RPMI8226 (cell line): ENCODE measurements at regions not wholly inside any gene's neighbourhood (a gene's known extent, or its start where the extent isn't known, plus 50 kb on each side); places are given as distances from the start of the nearest gene placed in this dataset.
"Not testable (repeated sequence)": the region's sequence is repeated elsewhere in the genome, so short reads cannot be mapped to it uniquely, and the experiment has no call there.

Experiments
- DNase-seq: peaks from one replicate; pipeline ENCODE4 v3.0.0-alpha.2; 2015

GRCh38 chr2:62654876-62655359, 50.6 kb upstream of the EHBP1 start:
- no peak for DNase-seq

GRCh38 chr2:62654423-62654791, 51.1 kb upstream of the EHBP1 start:
- no peak for DNase-seq

DNA sequence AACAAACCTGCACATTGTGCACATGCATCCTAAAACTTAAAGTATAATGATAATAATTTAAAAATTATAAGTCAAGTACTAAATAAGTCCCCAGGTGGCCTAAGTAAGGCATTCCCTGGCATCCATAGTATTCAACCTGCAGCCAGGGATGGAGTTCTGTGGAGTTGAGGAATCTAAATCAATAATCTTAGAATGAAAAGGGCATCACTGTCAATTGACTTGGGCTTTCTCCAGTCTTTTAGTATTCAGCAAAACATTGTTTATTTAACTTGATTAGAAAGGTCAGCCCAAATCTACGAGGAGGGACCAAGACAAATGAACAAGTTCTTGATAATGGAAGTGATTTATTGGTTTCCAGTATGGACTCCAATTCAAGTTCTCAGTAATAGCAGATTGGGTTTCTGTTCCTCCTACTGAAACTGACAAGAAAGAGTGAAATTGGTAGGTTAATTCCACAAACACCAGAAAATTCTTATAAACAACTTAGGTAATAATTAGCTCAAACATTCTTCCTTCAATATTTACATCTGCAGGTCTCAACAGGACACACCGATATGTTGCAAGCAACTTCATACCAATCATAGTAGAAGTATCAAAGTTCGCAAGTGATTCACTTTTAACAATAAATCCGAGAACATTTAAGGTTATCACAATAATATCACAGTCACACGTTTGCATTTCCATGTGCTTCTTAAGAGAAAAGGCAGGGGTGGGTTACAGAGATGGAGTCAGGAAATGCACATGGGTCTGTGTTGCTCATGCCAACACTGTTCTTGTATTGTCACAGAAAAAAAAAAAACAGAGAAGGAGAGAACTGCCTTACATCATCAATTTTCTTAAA, 51.7 kb upstream of the EHBP1 start:
- no peak for DNase-seq

- DNase-seq, result not testable (repeated sequence)
Measured at GRCh38 chr2:62649087-62649486, 56.4 kb upstream of the EHBP1 start.

GRCh38 chr2:62643100-62643471, 62.4 kb upstream of the EHBP1 start:
- no peak for DNase-seq

DNA sequence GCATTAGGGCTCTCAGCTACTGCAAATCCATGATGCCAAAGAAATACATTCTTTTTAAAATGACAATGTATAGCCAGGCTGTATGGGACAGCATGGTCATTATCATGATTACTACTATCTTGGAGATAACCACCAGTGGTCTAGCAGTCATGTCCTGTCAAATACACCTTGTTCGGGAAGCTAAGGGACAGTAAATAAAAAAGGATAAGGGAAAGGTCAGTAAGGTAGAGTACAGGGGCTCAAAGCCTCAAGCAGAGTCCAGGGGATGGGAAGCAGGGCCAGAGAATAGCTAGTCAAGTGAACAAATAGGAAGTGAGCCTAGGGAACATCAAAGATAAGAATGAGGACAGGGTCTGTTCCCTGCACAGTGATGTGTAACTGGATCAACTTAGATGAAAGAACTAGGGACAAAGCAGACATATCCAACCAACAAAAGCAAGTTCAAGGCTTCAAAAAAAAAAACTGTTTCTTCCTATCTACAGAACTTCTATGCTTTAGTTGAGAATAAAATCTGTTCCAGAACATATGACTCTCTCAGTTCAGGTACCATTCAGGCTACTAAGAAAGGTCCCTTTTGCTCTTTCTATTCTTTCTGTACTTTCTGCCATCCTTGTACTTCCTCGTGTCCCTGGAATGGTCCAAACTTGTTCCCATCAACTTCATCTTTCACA, 62.9 kb upstream of the EHBP1 start:
- DNase-seq, result no peak

DNA sequence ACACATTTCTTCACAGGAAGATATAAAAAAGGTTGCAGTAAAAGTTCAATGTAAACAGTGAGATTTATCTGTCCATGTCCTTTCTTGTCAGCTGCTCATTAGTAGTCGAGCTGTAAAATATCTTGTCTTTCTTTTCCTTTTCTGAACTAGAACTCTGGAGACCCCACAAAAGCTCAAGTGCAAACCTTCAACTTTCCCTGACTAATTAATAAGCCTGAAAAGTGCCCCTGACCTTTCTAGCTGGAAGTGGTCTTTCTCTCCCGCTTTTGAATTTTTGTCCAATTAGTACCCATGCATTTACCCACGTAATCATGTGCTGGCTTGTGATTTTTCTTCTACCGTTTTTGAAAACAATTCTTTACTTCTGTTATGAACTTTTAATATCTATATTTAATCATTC, 63.6 kb upstream of the EHBP1 start:
- no peak for DNase-seq

- no peak for DNase-seq
Measured at GRCh38 chr2:62641410-62641843, 64.1 kb upstream of the EHBP1 start.

DNA sequence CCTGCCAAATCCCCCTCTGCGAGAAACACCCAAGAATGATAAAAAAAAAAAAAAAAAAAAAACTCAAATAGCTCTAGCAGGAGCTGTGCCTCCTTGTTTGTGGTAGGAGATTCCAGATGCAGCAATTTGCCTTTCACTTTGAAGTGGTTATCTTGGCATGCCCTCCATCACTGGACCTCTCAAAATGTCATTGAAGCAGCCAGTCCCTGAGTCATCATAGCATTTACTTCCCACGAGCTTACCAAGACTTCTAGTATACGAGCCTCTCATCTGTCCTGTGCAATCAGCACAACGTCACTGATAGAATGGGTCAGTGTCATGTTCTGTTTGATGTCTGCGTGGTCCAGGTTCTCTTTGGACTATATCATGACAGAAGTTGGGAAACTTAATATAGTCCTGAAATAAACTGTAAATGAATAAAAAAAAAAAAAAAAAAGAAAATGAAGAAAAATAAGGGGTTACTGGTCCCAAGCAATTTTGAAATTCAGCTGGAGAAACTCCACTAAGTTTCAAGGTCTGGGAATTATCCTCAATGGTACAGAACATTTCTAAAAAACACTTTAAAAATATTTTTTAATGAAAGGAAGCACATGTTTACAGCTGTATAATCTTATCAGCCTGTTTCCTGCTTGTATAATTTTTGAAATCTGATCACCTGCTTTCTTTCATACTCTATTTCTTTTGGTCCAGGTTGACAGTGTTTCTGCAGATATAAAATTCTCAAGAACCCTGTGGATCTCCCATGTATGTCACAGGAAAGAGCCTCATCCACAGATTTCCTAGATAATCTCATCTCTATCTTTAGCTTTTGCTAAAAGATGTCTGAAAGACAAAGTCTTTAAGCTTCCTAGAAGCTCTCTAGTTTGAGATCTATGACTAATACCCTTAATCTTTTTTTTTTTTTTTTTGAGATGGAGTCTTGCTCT, 74.1 kb upstream of the EHBP1 start:
- no peak for DNase-seq

- not testable (repeated sequence) for DNase-seq
Measured at GRCh38 chr2:62630206-62630605, 75.3 kb upstream of the EHBP1 start.

GRCh38 chr2:62629310-62629709, 76.2 kb upstream of the EHBP1 start:
- DNase-seq, result not testable (repeated sequence)

DNA sequence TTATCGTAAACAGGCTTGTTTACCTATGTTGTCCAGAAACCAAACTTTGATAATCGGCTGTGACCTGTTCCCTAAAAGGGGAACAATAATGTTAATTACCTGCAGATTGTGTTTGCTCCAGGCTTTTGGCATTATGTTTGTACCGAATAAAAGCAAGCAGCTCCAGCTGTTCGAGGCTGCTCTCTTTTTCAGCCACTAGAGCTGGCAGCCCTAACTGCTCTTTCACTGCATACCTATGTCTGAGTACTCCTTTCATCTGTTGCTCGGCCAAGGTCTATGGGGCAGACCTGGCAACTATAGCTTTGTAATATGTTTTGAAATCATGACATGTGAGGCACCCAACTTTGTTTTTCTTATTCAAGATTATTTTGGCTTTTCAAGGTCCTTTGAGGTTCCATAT, 77.8 kb upstream of the EHBP1 start:
- DNase-seq, result peak; percentile 4

GRCh38 chr2:62624855-62625254, 80.7 kb upstream of the EHBP1 start:
- no peak for DNase-seq

GRCh38 chr2:62616486-62616885, 89.0 kb upstream of the EHBP1 start:
- DNase-seq, result not testable (repeated sequence)

DNA sequence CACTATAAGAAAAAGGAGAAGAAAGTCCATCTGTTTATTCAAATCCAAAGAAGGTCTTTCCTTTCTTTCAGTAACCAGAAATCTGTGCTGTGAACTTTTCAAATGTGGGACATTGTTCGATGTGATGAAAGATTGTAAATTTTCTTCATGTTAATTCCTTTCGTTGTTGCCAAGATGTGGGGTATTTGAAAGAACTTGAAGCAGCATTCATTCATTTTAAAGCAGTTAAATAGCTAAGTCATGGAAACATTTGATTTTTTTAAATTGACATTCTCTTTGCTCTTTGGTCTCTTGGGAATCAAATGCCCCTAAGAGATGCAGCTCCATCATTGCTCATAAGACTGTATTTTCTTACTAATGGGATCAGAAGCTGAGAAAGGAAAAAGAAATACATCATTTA, 93.7 kb upstream of the EHBP1 start:
- DNase-seq, result no peak

DNA sequence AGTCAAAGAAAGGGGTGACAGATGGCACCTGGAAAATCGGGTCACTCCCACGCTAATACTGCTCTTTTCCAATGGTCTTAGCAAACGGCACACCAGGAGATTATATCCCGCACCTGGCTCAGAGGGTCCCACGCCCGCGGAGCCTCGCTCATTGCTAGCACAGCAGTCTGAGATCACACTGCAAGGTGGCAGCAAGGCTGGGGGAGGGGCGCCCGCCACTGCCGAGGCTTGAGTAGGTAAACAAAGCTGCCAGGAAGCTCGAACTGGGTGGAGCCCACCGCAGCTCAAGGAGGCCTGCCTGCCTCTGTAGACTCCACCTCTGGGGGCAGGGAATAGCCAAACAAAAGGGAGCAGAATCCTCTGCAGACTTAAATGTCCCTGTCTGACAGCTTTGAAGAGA, 99.5 kb upstream of the TMEM17 start:
- not testable (repeated sequence) for DNase-seq

GRCh38 chr2:62604336-62604735, 98.3 kb upstream of the TMEM17 start:
- DNase-seq, result peak; percentile 25

DNA sequence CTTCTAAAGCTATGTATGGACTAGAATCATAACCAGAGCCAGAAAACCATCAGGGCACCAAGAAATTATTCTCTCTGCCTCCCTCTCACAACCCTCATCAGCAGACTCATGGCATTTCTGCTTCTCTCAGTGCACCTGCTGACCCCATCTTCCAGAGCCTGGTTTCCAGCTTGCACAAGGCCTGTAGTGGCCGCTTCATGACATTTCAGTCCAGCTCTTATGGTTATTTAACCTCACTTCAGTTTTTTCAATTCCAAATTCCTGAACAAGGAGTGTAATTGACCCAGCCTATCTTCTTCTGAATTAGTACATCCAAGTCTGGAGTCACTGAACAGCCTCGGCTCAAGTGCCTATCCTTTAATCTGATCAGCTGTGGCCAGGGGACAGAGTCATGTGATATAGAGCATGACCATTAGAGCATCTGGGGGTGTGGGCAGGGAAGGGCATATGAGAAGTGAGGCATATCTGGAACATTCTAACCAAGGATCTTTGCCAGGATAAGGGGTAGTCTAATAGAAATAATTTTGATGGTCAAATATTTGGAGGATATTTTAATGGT, 97.2 kb upstream of the TMEM17 start:
- DNase-seq, result no peak

GRCh38 chr2:62599674-62600410, 93.8 kb upstream of the TMEM17 start:
- DNase-seq, result not testable (repeated sequence)

- peak; percentile 33 for DNase-seq
Measured at GRCh38 chr2:62597323-62597722, 91.3 kb upstream of the TMEM17 start.

DNA sequence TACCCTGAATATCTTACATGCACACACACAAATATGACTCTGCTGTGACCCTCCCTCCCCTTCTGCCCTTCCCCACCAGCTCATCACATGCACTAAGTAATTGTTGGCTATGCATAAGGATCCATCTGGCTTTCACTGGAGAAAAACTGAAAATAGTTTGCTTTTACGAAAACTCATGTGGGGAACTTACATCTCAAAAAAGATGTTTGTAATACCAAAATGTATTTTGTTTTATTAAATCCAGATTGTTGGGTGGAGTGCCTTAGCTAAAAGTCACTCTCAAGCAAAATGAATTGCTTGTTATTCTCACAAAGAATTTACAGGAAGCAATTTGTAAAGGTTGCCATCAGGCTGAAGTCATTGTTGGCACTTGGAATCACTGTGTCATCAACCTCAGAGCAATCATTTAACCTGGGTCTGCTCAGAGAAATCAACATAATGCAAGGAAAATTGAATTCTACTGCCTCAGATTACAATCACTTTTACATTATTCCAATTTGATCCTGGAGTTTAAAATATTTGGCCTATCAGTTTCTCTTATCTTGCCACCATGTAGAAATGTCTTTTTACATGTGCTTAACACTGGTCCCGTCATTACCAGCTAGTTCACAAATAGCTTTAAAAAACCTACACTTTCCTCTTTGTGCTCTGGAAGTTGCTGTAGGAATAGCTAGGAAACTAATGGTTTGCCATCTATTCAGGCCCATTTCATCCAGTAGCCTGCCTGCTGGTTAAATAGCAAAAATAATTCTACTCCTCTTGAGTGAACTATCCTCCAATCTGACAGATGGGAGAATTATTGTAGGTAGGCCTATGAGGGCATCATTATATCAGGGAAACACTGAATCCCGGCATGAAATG, 90.3 kb upstream of the TMEM17 start:
- no peak for DNase-seq
